Activated CD4-positive, CD25-positive, alpha-beta regulatory T cell treated with anti-CD3 and anti-CD28 coated beads, Interleukin-2, amount 50 U/mL, for 24 hours (primary cell): ENCODE measurements at regions not wholly inside any gene's neighbourhood (a gene's known extent, or its start where the extent isn't known, plus 50 kb on each side); places are given as distances from the start of the nearest gene placed in this dataset.
"Not testable (repeated sequence)": the region's sequence is repeated elsewhere in the genome, so short reads cannot be mapped to it uniquely, and the experiment has no call there.

Experiments used
- ATAC-seq, 2 donors: fragments of 150-1000 bp; cut with Tn5 transposase; one replicate each; pipeline ENCODE4 v1.10.0; 2021; ENCODE audit warnings: mild to moderate bottlenecking in 1 of 2, moderate library complexity in 1 of 2

- ATAC-seq: no peak
Measured at GRCh38 chr16:66087308-66087707, 279.2 kb upstream of the CDH5 start.

DNA sequence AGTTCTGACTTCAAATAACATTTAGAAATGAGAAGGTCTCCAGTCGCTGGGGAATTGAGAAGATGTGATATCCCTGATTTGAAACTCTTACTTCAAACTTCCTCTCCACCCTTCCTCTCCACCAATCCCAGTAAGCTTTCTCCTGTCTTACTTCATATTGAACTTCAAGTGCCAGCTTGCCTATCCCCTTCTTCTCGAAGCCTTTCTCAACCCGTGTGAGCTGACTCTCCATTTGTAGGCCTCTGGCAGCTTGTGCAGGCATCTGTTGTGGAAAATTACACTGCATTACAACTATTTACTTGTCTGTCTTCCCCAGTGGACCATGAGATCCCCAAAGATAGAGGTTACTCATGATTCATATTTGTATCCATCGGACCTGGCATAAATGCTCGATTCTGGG is 280.8 kb upstream of the CDH5 start:
- ATAC-seq: no peak

DNA sequence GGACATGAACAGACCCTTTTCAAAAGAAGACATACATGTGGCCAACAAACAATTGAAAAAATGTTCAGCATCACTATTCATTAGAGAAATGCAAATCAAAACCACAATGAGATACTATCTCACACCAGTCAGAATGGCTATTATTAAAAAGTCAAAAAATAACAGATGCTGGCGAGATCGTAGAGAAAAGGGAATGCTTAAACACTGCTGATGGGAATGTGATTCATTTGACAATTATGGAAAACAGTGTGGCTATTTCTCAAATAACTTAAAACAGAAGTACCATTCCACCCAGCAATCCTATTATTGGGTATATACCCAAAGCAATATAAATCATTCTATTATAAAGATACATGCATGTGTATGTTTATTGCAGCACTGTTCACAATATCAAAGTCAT is 281.8 kb upstream of the CDH5 start:
- ATAC-seq: not testable (repeated sequence)

- ATAC-seq: no peak
Measured at GRCh38 chr16:66084306-66084705, 282.2 kb upstream of the CDH5 start.

GRCh38 chr16:66083171-66083570 is 283.3 kb upstream of the CDH5 start:
- no peak for ATAC-seq

- ATAC-seq: no peak
Measured at GRCh38 chr16:66082424-66082823, 284.1 kb upstream of the CDH5 start.

DNA sequence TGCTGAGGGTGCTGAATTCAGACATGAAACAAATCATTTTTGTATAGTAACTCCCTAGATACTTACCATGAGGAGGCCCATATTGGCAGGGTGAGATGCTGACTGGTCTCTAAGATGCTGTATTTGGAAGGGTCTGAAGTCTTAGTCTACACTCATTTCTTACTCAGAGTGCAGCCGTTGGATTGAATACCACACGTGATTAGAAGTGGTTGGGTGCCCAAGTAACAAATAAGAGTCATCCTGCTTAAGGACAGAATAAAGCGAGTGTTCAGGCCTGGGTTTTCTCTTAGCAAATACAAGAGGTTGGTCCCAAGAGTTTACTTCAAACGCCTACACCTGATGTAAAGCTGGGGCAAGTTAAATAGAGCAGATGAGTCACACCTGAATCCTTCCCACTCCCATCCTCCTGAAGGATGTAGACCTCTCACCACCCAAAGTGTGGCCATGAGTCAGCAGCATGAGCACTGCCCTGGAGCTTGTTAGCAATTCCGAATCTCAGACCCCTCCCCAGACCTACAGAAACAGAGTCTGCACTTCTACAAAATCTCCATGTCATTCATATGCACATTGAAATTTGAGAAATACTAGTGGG is 284.6 kb upstream of the CDH5 start:
- ATAC-seq: no peak

DNA sequence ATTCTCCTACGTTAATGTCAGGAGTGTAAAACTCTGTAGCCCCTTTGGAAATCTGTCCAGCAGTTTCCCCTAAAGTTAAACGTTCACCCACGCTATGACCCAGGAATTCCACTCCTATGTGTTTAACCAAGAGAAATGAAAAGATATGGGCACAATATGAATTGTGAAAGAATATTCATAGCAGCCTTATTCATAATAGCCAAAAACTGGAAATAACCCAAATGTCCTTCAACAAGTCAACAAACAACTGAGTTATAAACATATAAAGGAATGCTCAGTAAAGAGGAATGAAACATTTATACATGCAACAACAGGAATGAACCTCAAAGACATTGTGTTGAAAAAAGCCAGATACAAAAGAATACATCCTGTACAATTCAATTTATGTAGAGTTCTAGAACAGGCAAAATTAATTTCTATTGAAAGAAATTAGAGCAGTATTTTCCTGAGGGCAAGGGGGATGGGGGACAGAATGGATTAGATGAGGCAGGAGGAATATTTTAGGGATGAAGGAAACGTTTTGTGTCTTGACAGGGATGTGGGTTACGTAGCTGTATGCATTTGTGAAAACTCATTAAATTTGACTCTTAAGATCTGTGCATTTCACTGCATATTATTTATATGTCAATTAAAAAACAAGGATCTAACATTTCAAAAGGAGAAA is 286.7 kb upstream of the CDH5 start:
- no peak for ATAC-seq

DNA sequence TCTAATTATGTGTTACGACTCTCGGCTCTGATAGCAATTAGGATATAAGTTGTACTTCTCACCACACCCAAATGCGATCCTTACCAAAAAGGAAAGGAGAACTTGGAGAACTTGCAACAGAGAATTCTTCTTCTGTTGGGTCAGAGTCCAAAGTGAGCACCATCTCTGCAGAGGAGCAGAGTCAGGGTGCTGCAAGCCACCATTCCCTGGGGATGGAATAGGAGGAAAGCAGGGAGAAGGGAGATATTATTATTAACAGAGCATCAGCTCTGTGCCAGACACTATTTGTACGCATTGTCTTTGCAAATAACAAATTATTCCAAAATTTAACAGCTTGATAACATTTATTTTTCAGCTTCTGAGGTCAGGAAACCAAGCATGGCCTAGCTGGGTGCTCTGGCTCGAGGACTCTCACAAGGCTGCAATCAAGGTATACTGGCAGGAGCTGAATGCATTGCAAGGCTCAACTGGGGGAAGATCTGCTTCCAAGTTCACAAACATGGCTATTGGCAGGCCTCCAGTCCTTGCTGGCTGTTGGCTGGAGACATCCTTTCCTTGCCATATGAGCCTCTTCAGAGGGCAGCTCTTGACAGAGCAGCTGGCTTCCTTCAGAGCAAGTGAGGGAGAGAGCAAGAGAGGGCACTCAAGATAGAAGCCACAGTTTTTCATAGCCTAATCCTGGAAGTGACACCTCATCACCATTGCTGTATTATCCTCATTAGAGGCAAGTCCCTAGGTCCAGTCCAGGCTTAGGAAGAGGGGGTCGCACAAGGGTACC is 296.2 kb upstream of the CDH5 start:
- no peak for ATAC-seq

DNA sequence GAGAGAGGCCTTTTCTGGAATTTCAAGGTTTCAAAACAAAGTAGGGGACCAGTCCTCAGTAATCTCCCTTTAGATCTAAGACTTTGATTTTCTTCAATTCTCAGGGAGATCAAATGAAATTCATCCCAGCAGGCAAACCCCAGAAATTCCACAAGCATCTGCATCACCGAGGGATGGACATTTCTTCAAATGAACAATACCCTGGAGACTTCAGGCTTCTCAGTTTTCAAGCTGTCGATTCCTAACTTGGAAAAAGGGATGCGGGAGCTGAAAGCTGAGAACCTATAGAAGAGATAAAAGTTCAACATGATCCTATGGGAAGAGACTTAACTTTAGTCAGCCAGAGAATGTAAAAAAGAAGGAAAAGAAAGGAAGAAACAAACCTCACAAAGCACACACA is 296.9 kb upstream of the CDH5 start:
- no peak for ATAC-seq

DNA sequence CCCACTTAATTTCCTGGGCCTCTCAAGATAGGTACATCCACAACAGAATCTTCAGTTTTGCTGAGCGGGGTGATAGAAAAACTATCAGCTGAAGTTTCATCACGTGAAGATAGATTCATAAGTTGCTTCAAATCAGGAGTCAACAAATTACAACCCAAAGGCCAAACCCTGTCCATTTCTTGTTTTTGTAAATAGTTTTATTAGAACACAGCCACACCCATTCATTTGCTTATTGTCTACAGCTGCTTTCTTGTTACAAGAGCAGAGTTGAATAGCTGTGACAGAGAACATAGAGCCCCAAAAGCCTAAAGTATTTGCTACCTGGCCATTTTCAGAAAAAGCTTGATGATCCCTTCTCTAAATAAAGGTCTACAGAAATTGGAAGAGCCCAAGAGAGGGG is 300.1 kb upstream of the CDH5 start:
- ATAC-seq: no peak

DNA sequence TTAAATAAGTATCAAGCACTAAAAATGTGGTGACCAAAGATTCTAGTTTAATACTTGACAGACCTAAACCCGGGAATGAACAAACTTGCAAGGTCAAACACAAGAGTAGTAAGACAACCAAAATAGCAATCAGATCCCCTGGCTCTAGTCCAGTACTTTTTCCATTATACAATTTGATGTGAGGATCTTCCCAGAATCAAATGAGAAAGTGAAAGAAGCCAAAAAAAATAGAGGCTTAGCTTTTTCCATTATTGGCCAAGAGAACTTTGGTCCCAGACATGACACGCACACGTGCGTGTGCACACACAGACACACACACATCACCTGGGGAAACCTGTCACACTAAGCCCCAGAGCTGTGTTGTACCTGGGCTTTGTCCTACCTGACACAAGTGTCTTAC is 300.6 kb upstream of the CDH5 start:
- no peak for ATAC-seq

GRCh38 chr16:66064801-66065530 is 301.5 kb upstream of the CDH5 start:
- no peak for ATAC-seq

DNA sequence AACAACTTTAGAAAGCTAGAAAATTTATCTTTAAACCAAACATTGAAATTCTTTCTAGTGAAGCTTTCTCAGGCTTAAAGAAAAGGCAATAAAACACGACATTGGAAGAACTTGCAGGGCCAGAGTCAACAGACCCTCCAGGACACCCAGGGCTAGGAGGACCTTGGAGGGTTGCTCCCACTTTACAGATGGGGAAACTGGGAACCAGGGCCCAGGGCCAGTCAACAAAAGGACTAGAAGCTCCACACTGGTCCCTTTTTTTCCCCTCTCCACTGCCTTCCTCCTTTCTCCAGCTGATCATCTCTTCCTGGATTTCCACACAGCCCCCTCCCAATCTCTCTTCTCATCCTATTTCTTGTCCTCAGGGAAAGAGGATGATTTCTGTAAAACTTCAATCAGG is 307.7 kb upstream of the CDH5 start:
- ATAC-seq: no peak

GRCh38 chr16:66058172-66058691 is 308.3 kb upstream of the CDH5 start:
- no peak for ATAC-seq

DNA sequence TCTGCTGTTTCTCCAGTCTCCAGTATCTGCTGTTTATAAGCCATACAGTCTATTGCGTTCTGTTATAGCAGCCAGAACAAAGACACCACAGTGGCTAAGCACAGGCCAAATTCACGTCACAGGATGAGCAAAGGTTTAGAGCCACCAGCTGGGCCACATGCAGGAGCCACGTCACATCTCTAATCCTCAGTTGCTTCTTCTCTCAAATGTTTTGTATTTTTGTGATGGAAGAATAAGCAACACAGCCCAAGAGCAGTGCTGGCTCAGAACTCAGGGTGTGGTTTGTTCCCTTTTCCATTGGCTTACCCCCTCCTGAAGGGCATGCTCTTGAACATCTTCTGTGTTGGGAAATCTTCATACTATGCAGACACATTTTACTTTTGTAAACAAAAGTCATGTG is 309.4 kb upstream of the CDH5 start:
- no peak for ATAC-seq

GRCh38 chr16:66054095-66054494 is 312.4 kb upstream of the CDH5 start:
- no peak for ATAC-seq

GRCh38 chr16:66052745-66053144 is 313.7 kb upstream of the CDH5 start:
- no peak for ATAC-seq

DNA sequence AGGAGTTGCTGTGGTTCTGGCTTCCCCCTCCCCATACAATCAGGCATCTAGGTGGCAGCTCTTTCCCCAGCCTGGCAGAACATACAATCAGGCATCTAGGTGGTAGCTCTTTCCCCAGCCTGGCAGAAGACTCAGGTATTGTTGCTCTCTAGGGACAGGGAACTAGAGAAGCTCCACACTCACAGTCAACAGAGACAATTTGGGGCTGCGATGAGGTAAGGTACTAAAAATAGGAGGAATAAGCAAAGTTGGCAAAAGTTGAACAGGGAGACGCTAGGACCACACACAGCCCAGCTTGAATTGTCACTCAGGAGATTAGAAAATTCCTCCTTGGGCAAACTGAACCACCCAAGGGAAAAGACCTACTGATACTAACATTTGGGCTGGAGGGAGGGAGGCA is 315.5 kb upstream of the CDH5 start:
- no peak for ATAC-seq

GRCh38 chr16:66049865-66050264 is 316.6 kb upstream of the CDH5 start:
- ATAC-seq: no peak

DNA sequence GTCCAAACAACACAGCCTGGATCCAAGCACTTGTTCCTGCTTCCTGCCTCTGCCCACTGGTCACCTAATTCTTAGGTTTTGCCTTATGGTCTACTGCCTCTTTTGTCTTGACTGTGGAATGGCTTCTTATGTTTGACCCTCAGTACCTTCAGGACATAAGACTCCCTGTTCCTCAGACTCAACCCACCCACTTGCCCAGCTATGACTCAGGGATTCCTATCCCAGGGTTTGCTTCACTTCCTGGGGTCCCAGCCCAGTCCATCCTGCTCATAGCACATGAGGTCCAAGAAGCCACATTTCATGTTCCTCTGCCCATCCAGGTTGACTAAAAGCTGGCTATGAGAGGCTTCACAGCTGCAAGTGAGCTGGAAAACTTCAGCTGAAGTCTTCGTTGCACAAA is 320.9 kb upstream of the CDH5 start:
- no peak for ATAC-seq

GRCh38 chr16:66044556-66044955 is 321.9 kb upstream of the CDH5 start:
- ATAC-seq: no peak

GRCh38 chr16:66044089-66044488 is 322.4 kb upstream of the CDH5 start:
- ATAC-seq: no peak
